GM23338 (cell line): ENCODE measurements at regions not wholly inside any gene's neighbourhood (a gene's known extent, or its start where the extent isn't known, plus 50 kb on each side); places are given as distances from the start of the nearest gene placed in this dataset.

ENCODE experiments used
- ATAC-seq: fragments of 200-7000 bp; cut with Tn5 transposase; 3 replicates; pipeline ENCODE4 v1.9.1; 2020
- DNase-seq: peaks from one replicate; pipeline ENCODE4 v3.0.0-alpha.2; 2015; ENCODE audit warnings: low spot score
- H2AFZ ChIP-seq: fragments of 200-600 bp; sonication (generic); 2 replicates; pipeline ENCODE4 v1.8.0; 2016; ENCODE audit warnings: antibody characterized with exemption, mild to moderate bottlenecking, moderate library complexity
- H3F3A ChIP-seq: fragments of 200-600 bp; sonication (generic); replicated peaks from 2 replicates; pipeline ENCODE4 v1.8.0; 2017; ENCODE audit warnings: antibody characterized with exemption, mixed run types, low read depth
- H3K27ac ChIP-seq: fragments of 200-600 bp; sonication (generic); 2 replicates; pipeline ENCODE4 v1.6.1; 2016; ENCODE audit warnings: low read depth
- H3K27me3 ChIP-seq: fragments of 200-600 bp; sonication (generic); 2 replicates; pipeline ENCODE4 v1.8.0; 2016; ENCODE audit warnings: mild to moderate bottlenecking, mixed run types, moderate library complexity; ENCODE audit not compliant: insufficient read depth
- H3K36me3 ChIP-seq: fragments of 200-600 bp; sonication (generic); 2 replicates; pipeline ENCODE4 v1.8.0; 2016; ENCODE audit warnings: mild to moderate bottlenecking; ENCODE audit not compliant: insufficient read depth
- H3K4me1 ChIP-seq: fragments of 200-600 bp; sonication (generic); 2 replicates; pipeline ENCODE4 v1.8.0; 2016; ENCODE audit warnings: mild to moderate bottlenecking, moderate library complexity; ENCODE audit not compliant: insufficient read depth
- H3K4me2 ChIP-seq: fragments of 200-600 bp; sonication (generic); 2 replicates; pipeline ENCODE4 v1.7.1; 2017; ENCODE audit warnings: mixed run types
- H3K4me3 ChIP-seq: fragments of 200-600 bp; sonication (generic); 2 replicates; pipeline ENCODE4 v1.6.1; 2016; ENCODE audit warnings: mixed run types
- H3K79me2 ChIP-seq: fragments of 200-600 bp; sonication (generic); replicated peaks from 2 replicates; pipeline ENCODE4 v1.8.0; 2017; ENCODE audit warnings: mild to moderate bottlenecking; ENCODE audit not compliant: insufficient read depth
- H3K9me2 ChIP-seq: fragments of 200-600 bp; sonication (generic); 2 replicates; pipeline ENCODE4 v1.8.0; 2017; ENCODE audit not compliant: insufficient read depth
- H4K20me1 ChIP-seq: fragments of 200-600 bp; sonication (generic); replicated peaks from 2 replicates; pipeline ENCODE4 v1.8.0; 2017; ENCODE audit warnings: mild to moderate bottlenecking; ENCODE audit not compliant: insufficient read depth
- H3K27ac Mint-ChIP-seq: 2 replicates; pipeline ENCODE4 v1.8.0; 2020; ENCODE audit warnings: inconsistent platforms, mild to moderate bottlenecking, moderate library complexity, mixed read lengths
- H3K27me3 Mint-ChIP-seq: 3 replicates; pipeline ENCODE4 v1.8.0; 2022; ENCODE audit warnings: low read depth, mild to moderate bottlenecking, moderate library complexity, mixed read lengths, inconsistent platforms; ENCODE audit not compliant: insufficient read depth, poor library complexity
- H3K36me3 Mint-ChIP-seq: 3 replicates; pipeline ENCODE4 v1.8.0; 2021; ENCODE audit warnings: low read depth, mild to moderate bottlenecking, inconsistent platforms, moderate library complexity, mixed read lengths
- H3K4me1 Mint-ChIP-seq: 3 replicates; pipeline ENCODE4 v1.8.0; 2020; ENCODE audit warnings: mild to moderate bottlenecking, inconsistent platforms, mixed read lengths
- H3K4me3 Mint-ChIP-seq: 3 replicates; pipeline ENCODE4 v1.8.0; 2021; ENCODE audit warnings: moderate library complexity, mild to moderate bottlenecking, inconsistent platforms, mixed read lengths
- H3K9me3 Mint-ChIP-seq: 3 replicates; pipeline ENCODE4 v1.8.0; 2020; ENCODE audit warnings: moderate library complexity, mild to moderate bottlenecking, inconsistent platforms, mixed read lengths
- CREB1 ChIP-seq: fragments of 250-450 bp; sonication (Bioruptor Pico); IDR thresholded peaks from 2 replicates; pipeline ENCODE4 v1.5.0; 2020; ENCODE audit warnings: low read depth, mild to moderate bottlenecking, moderate library complexity
- EZH2 ChIP-seq: fragments of 200-600 bp; sonication (generic); IDR thresholded peaks from one replicate; pipeline ENCODE4 v1.8.0; 2017; ENCODE audit warnings: antibody characterized with exemption, mild to moderate bottlenecking, low read depth; ENCODE audit not compliant: unreplicated experiment
- EZH2phosphoT487 ChIP-seq: fragments of 200-600 bp; sonication (generic); IDR thresholded peaks from one replicate; pipeline ENCODE4 v1.8.1; 2018; ENCODE audit warnings: antibody characterized with exemption; ENCODE audit not compliant: unreplicated experiment
- JUNB ChIP-seq: IDR thresholded peaks from one replicate; pipeline ENCODE4 v1.6.1; 2016; ENCODE audit warnings: antibody characterized with exemption; ENCODE audit not compliant: unreplicated experiment
- NANOG ChIP-seq: IDR thresholded peaks from 2 replicates; pipeline ENCODE4 v1.6.1; 2016; ENCODE audit warnings: antibody characterized with exemption, borderline replicate concordance
- POLR2AphosphoS5 ChIP-seq: IDR thresholded peaks from 2 replicates; pipeline ENCODE4 v1.6.1; 2016; ENCODE audit warnings: antibody characterized with exemption, low read depth
- STAT1 ChIP-seq: IDR thresholded peaks from one replicate; pipeline ENCODE4 v1.6.1; 2016; ENCODE audit warnings: antibody characterized with exemption; ENCODE audit not compliant: unreplicated experiment
- ZNF114 ChIP-seq: fragments of 250-450 bp; sonication (Bioruptor Pico); IDR thresholded peaks from 2 replicates; pipeline ENCODE4 v1.5.0; 2020; ENCODE audit warnings: mild to moderate bottlenecking, moderate library complexity
- TF ChIP-seq, protein P1 (sequence below): IDR thresholded peaks from one replicate; pipeline ENCODE4 v1.6.1; 2018; ENCODE audit warnings: antibody characterized with exemption; ENCODE audit not compliant: unreplicated experiment
- TF ChIP-seq, protein P2 (sequence below): fragments of 250-450 bp; sonication (Bioruptor Pico); IDR thresholded peaks from 2 replicates; pipeline ENCODE4 v1.5.0; 2020; ENCODE audit warnings: mild to moderate bottlenecking, moderate library complexity

DNA sequence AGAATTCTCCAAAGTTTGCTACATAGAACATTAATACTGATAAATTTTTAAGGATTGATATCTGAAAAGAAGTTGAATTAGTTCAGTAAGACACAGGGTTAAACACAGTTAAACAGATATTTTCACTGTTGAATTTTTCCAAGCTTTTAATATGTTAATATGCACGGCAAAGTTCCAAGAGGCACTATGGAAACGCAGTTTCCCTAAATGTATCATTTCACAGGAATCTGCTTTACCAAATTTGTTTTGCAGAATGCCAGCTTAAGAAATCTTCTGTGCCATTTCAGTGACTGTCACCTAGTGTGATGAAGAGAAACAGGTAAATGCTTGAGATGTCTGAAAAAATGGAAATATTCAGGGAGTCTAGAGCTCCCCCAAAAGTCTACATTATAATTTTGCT is 395.9 kb upstream of the GRIA3 start:
- Histone ChIP-seq H3K4me3 (no peak overlapping the region), H4K20me1 (no peaks in the 10 kb centered on the region), H3K79me2 (no peaks in the 10 kb centered on the region), H3K27me3 (no peaks in the 10 kb centered on the region), H3K4me1 (no peaks in the 10 kb centered on the region), H2AFZ (no peak overlapping the region), H3K4me2 (no peak overlapping the region), H3K36me3 (no peaks in the 10 kb centered on the region), H3K27ac (no peak overlapping the region), H3F3A (no peaks in the 10 kb centered on the region), H3K9me2 (no peaks in the 10 kb centered on the region)
- Mint-ChIP-seq H3K27ac (no peak overlapping the region), H3K4me1 (peaks cover 3% of the 10 kb centered on the region; the same call in 1 of the 3 replicates), H3K4me3 (no peak overlapping the region), H3K36me3 (no peaks in the 10 kb centered on the region), H3K27me3 (no peaks in the 10 kb centered on the region), H3K9me3 (no peaks in the 10 kb centered on the region)
- TF ChIP-seq, protein P1, sequence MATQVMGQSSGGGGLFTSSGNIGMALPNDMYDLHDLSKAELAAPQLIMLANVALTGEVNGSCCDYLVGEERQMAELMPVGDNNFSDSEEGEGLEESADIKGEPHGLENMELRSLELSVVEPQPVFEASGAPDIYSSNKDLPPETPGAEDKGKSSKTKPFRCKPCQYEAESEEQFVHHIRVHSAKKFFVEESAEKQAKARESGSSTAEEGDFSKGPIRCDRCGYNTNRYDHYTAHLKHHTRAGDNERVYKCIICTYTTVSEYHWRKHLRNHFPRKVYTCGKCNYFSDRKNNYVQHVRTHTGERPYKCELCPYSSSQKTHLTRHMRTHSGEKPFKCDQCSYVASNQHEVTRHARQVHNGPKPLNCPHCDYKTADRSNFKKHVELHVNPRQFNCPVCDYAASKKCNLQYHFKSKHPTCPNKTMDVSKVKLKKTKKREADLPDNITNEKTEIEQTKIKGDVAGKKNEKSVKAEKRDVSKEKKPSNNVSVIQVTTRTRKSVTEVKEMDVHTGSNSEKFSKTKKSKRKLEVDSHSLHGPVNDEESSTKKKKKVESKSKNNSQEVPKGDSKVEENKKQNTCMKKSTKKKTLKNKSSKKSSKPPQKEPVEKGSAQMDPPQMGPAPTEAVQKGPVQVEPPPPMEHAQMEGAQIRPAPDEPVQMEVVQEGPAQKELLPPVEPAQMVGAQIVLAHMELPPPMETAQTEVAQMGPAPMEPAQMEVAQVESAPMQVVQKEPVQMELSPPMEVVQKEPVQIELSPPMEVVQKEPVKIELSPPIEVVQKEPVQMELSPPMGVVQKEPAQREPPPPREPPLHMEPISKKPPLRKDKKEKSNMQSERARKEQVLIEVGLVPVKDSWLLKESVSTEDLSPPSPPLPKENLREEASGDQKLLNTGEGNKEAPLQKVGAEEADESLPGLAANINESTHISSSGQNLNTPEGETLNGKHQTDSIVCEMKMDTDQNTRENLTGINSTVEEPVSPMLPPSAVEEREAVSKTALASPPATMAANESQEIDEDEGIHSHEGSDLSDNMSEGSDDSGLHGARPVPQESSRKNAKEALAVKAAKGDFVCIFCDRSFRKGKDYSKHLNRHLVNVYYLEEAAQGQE = no peak
- TF ChIP-seq ZNF114 (no peak), NANOG (no peak), JUNB (no peak), EZH2phosphoT487 (no peak), EZH2 (no peak), STAT1 (no peak), POLR2AphosphoS5 (no peak), CREB1 (CRISPR knock-in tag) (no peak)
- TF ChIP-seq, protein P2, sequence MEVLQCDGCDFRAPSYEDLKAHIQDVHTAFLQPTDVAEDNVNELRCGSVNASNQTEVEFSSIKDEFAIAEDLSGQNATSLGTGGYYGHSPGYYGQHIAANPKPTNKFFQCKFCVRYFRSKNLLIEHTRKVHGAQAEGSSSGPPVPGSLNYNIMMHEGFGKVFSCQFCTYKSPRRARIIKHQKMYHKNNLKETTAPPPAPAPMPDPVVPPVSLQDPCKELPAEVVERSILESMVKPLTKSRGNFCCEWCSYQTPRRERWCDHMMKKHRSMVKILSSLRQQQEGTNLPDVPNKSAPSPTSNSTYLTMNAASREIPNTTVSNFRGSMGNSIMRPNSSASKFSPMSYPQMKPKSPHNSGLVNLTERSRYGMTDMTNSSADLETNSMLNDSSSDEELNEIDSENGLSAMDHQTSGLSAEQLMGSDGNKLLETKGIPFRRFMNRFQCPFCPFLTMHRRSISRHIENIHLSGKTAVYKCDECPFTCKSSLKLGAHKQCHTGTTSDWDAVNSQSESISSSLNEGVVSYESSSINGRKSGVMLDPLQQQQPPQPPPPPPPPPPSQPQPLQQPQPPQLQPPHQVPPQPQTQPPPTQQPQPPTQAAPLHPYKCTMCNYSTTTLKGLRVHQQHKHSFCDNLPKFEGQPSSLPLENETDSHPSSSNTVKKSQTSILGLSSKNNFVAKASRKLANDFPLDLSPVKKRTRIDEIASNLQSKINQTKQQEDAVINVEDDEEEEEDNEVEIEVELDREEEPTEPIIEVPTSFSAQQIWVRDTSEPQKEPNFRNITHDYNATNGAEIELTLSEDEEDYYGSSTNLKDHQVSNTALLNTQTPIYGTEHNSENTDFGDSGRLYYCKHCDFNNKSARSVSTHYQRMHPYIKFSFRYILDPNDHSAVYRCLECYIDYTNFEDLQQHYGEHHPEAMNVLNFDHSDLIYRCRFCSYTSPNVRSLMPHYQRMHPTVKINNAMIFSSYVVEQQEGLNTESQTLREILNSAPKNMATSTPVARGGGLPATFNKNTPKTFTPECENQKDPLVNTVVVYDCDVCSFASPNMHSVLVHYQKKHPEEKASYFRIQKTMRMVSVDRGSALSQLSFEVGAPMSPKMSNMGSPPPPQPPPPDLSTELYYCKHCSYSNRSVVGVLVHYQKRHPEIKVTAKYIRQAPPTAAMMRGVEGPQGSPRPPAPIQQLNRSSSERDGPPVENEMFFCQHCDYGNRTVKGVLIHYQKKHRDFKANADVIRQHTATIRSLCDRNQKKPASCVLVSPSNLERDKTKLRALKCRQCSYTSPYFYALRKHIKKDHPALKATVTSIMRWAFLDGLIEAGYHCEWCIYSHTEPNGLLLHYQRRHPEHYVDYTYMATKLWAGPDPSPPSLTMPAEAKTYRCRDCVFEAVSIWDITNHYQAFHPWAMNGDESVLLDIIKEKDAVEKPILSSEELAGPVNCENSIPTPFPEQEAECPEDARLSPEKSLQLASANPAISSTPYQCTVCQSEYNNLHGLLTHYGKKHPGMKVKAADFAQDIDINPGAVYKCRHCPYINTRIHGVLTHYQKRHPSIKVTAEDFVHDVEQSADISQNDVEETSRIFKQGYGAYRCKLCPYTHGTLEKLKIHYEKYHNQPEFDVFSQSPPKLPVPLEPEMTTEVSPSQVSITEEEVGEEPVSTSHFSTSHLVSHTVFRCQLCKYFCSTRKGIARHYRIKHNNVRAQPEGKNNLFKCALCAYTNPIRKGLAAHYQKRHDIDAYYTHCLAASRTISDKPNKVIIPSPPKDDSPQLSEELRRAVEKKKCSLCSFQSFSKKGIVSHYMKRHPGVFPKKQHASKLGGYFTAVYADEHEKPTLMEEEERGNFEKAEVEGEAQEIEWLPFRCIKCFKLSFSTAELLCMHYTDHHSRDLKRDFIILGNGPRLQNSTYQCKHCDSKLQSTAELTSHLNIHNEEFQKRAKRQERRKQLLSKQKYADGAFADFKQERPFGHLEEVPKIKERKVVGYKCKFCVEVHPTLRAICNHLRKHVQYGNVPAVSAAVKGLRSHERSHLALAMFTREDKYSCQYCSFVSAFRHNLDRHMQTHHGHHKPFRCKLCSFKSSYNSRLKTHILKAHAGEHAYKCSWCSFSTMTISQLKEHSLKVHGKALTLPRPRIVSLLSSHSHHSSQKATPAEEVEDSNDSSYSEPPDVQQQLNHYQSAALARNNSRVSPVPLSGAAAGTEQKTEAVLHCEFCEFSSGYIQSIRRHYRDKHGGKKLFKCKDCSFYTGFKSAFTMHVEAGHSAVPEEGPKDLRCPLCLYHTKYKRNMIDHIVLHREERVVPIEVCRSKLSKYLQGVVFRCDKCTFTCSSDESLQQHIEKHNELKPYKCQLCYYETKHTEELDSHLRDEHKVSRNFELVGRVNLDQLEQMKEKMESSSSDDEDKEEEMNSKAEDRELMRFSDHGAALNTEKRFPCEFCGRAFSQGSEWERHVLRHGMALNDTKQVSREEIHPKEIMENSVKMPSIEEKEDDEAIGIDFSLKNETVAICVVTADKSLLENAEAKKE = no peak
- DNase-seq = no peak
- no peak for ATAC-seq
